ENCODE measurements at regions not wholly inside any gene's neighbourhood (a gene's known extent, or its start where the extent isn't known, plus 50 kb on each side); places are given as distances from the start of the nearest gene placed in this dataset.

GRCh38 chr7:135844903-135845302 lies 96.3 kb upstream of the FAM180A start:
- TF ChIP-seq EZH2phosphoT487 (IDR thresholded peaks at IDR 0.05) = no peak
- no peak for TF ChIP-seq EZH2 (IDR thresholded peaks at IDR 0.05)
- no peak for TF ChIP-seq CTCF (IDR thresholded peaks at IDR 0.05)
- no peak overlapping the region for H3K4me3 ChIP-seq
- no peak overlapping the region for H3K27ac ChIP-seq
- no peak overlapping the region for H3K4me3 Mint-ChIP-seq
- H3K36me3 Mint-ChIP-seq = no peaks in the 10 kb centered on the region
- H3K79me2 ChIP-seq (ENCODE audit: low read depth) = no peaks in the 10 kb centered on the region
- H3K9me3 ChIP-seq (ENCODE audit: low read depth) = no peaks in the 10 kb centered on the region
- no peaks in the 10 kb centered on the region for H3F3A ChIP-seq (ENCODE audit: low read depth)
- H3K27ac Mint-ChIP-seq = no peak overlapping the region
- H3K27me3 ChIP-seq = no peaks in the 10 kb centered on the region
- no peak for DNase-seq (ENCODE audit: low spot score)
- H3K9me3 Mint-ChIP-seq = no peaks in the 10 kb centered on the region
- no peaks in the 10 kb centered on the region for H3K4me1 Mint-ChIP-seq
- H2AFZ ChIP-seq (replicated peaks) = no peak overlapping the region
- no peaks in the 10 kb centered on the region for H3K27me3 Mint-ChIP-seq (ENCODE audit: insufficient read depth, low read depth)
- H3K4me2 ChIP-seq = no peak overlapping the region
- H3K9ac ChIP-seq = no peak overlapping the region
- no peaks in the 10 kb centered on the region for H3K4me1 ChIP-seq
- H4K20me1 ChIP-seq (ENCODE audit: low read depth) = no peaks in the 10 kb centered on the region
- H3K36me3 ChIP-seq = no peaks in the 10 kb centered on the region

DNA sequence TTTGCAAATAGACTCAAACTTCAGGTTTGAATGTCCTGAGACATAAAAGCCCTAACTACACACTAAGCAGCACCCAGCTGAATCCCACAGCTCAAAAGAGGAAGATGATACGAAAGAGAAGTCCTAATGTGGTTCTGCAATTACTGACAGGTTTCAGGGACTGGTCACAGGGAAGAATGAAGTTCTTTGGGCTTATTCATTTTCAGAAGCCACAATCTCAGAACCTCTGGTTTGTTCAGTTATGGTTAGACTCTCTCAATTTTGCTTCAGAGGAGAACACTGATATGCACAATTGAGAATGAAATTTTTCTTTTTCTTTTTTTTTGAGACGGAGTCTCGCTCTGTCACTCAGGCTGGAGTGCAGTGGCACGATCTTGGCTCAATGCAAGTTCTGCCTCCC lies 94.6 kb upstream of the FAM180A start:
- no peaks in the 10 kb centered on the region for H3K27me3 Mint-ChIP-seq (ENCODE audit: insufficient read depth, low read depth)
- H3K4me3 ChIP-seq = no peak overlapping the region
- no peaks in the 10 kb centered on the region for H3K4me1 Mint-ChIP-seq
- no peaks in the 10 kb centered on the region for H3K36me3 Mint-ChIP-seq
- no peak overlapping the region for H3K27ac Mint-ChIP-seq
- no peaks in the 10 kb centered on the region for H3K4me1 ChIP-seq
- H3K9me3 ChIP-seq (ENCODE audit: low read depth) = no peaks in the 10 kb centered on the region
- H3K36me3 ChIP-seq = no peaks in the 10 kb centered on the region
- no peaks in the 10 kb centered on the region for H3K9me3 Mint-ChIP-seq
- H3F3A ChIP-seq (ENCODE audit: low read depth) = no peaks in the 10 kb centered on the region
- H4K20me1 ChIP-seq (ENCODE audit: low read depth) = no peaks in the 10 kb centered on the region
- no peak overlapping the region for H3K4me2 ChIP-seq
- no peak overlapping the region for H3K27ac ChIP-seq
- H2AFZ ChIP-seq (replicated peaks) = no peak overlapping the region
- no peak overlapping the region for H3K9ac ChIP-seq
- no peak for DNase-seq (ENCODE audit: low spot score)
- H3K4me3 Mint-ChIP-seq = no peak overlapping the region
- no peaks in the 10 kb centered on the region for H3K27me3 ChIP-seq
- TF ChIP-seq CTCF (IDR thresholded peaks at IDR 0.05) = no peak
- TF ChIP-seq EZH2phosphoT487 (IDR thresholded peaks at IDR 0.05) = no peak
- no peak for TF ChIP-seq EZH2 (IDR thresholded peaks at IDR 0.05)
- no peaks in the 10 kb centered on the region for H3K79me2 ChIP-seq (ENCODE audit: low read depth)

DNA sequence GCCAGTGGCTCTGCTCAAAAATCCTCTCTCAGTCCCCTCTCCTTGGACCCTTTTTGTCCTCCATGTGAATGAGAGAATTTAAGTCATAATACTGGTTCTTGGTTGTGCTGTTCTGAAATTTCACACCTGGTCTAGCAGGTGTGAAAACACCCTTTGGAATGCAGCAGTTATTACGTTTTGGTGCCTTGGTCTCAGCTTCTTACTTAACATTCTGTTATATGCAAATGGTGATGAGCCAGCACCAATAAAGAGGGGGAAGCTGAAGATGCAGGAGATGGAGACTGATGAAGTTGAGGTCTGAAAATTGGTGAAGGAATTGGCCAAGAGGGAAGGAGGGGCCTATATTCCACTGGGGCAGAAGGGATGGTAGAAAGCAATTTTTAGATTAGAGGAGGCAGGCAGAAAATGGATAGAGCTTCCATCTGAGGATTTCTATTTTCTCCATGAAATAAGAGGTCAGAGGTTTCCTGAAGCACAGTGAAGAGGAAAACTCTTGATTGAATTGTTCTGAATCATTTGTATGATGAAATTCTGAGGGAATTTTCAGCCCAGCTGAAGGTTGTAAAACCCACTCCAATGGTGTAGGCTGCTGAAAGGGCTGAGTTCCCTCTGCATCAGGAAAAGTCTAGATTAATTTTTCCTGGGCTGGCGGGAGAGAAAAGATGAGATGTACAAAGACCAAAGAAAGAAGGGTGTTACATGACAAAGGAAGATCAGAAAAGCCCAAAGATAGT lies 94.0 kb upstream of the FAM180A start:
- no peak overlapping the region for H2AFZ ChIP-seq (replicated peaks)
- H3F3A ChIP-seq (ENCODE audit: low read depth) = no peaks in the 10 kb centered on the region
- no peak overlapping the region for H3K9ac ChIP-seq
- TF ChIP-seq CTCF (IDR thresholded peaks at IDR 0.05) = no peak
- no peak for DNase-seq (ENCODE audit: low spot score)
- H4K20me1 ChIP-seq (ENCODE audit: low read depth) = no peaks in the 10 kb centered on the region
- H3K27ac ChIP-seq = no peak overlapping the region
- H3K9me3 Mint-ChIP-seq = no peaks in the 10 kb centered on the region
- H3K4me3 ChIP-seq = no peak overlapping the region
- H3K27me3 ChIP-seq = no peaks in the 10 kb centered on the region
- no peaks in the 10 kb centered on the region for H3K27me3 Mint-ChIP-seq (ENCODE audit: insufficient read depth, low read depth)
- no peaks in the 10 kb centered on the region for H3K9me3 ChIP-seq (ENCODE audit: low read depth)
- H3K4me1 ChIP-seq = no peaks in the 10 kb centered on the region
- no peak overlapping the region for H3K27ac Mint-ChIP-seq
- no peaks in the 10 kb centered on the region for H3K4me1 Mint-ChIP-seq
- H3K4me2 ChIP-seq = no peak overlapping the region
- no peaks in the 10 kb centered on the region for H3K36me3 ChIP-seq
- no peaks in the 10 kb centered on the region for H3K36me3 Mint-ChIP-seq
- no peaks in the 10 kb centered on the region for H3K79me2 ChIP-seq (ENCODE audit: low read depth)
- no peak overlapping the region for H3K4me3 Mint-ChIP-seq
